PC-9 (cell line): ENCODE measurements at regions not wholly inside any gene's neighbourhood (a gene's known extent, or its start where the extent isn't known, plus 50 kb on each side); places are given as distances from the start of the nearest gene placed in this dataset.

Experiments used
- EZH2 ChIP-seq: fragments of 200-600 bp; sonication (generic); IDR thresholded peaks from 2 replicates; pipeline ENCODE4 v1.8.0; 2017; ENCODE audit warnings: antibody characterized with exemption, low read depth
- TF ChIP-seq, protein P1 (sequence below): fragments of 200-600 bp; sonication (generic); conservative IDR thresholded peaks from 2 replicates; pipeline ENCODE4 v1.6.1; 2017; ENCODE audit warnings: mixed run types, antibody characterized with exemption, mild to moderate bottlenecking, moderate library complexity

DNA sequence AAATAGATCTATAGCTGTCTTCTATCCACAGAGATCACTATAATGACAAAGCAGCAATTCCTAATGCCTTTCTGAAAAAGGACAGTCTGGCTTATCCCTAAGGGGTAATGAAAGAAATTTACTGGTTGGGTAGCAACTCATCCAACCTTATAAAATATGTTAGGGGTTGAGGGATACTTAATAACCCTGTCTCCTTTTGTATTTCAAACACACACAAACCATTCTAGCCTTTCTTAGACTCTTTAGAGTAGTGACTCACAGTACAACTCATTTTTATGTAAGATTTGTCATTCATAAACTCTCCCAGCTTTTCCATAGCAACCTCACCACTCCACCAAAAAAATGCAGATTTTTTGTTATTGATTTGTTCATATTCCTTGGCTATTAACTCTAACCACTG lies 167.9 kb downstream of the FSCB start:
- no peak for TF ChIP-seq EZH2
- TF ChIP-seq, protein P1, sequence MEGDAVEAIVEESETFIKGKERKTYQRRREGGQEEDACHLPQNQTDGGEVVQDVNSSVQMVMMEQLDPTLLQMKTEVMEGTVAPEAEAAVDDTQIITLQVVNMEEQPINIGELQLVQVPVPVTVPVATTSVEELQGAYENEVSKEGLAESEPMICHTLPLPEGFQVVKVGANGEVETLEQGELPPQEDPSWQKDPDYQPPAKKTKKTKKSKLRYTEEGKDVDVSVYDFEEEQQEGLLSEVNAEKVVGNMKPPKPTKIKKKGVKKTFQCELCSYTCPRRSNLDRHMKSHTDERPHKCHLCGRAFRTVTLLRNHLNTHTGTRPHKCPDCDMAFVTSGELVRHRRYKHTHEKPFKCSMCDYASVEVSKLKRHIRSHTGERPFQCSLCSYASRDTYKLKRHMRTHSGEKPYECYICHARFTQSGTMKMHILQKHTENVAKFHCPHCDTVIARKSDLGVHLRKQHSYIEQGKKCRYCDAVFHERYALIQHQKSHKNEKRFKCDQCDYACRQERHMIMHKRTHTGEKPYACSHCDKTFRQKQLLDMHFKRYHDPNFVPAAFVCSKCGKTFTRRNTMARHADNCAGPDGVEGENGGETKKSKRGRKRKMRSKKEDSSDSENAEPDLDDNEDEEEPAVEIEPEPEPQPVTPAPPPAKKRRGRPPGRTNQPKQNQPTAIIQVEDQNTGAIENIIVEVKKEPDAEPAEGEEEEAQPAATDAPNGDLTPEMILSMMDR: no peak
